BJ (cell line): ENCODE measurements at regions not wholly inside any gene's neighbourhood (a gene's known extent, or its start where the extent isn't known, plus 50 kb on each side); places are given as distances from the start of the nearest gene placed in this dataset.
"Not testable (repeated sequence)": the region's sequence is repeated elsewhere in the genome, so short reads cannot be mapped to it uniquely, and the experiment has no call there.

ENCODE experiments used
- CTCF ChIA-PET: fragments of 350-600 bp; formaldehyde crosslinking; extraction: SDS; loops from one replicate; lab custom pipeline; 2021; ENCODE audit warnings: antibody characterized with exemption, inconsistent platforms; lab: Yijun Ruan, JAX
- POLR2A ChIA-PET: fragments of 300-600 bp; sonication (Branson Sonifier 250); formaldehyde crosslinking; extraction: SDS; loops from one replicate; lab custom pipeline; 2021; ENCODE audit warnings: antibody characterized with exemption; lab: Charles Lee
- DNase-seq: peaks from one replicate; pipeline ENCODE4 v3.0.0-alpha.2; 2011; ENCODE audit warnings: low read depth
- H3K27me3 ChIP-seq: 2 replicates; pipeline ENCODE4 v1.6.0; 2011; ENCODE audit warnings: low read length; ENCODE audit not compliant: control insufficient read depth, insufficient read depth
- H3K36me3 ChIP-seq: 2 replicates; pipeline ENCODE4 v1.5.1; 2011; ENCODE audit warnings: low read length; ENCODE audit not compliant: control insufficient read depth, insufficient read depth
- H3K4me3 ChIP-seq: 2 replicates; pipeline ENCODE4 v1.5.1; 2011; ENCODE audit warnings: low read depth, mild to moderate bottlenecking, control low read depth, low read length
- CTCF ChIP-seq: IDR thresholded peaks from 2 replicates; pipeline ENCODE4 v1.5.1; 2011; ENCODE audit warnings: low read depth, mild to moderate bottlenecking, control low read depth, inconsistent platforms, low read length, moderate library complexity; ENCODE audit not compliant: insufficient read depth

GRCh38 chr13:82070416-82070815 is 1729.5 kb upstream of the SPRY2 start:
- no peak for TF ChIP-seq CTCF
- no peaks in the 10 kb centered on the region for H3K36me3 ChIP-seq
- no peak for DNase-seq
- no peaks in the 10 kb centered on the region for H3K27me3 ChIP-seq
- ChIA-PET POLR2A (no interaction called here), CTCF (no interaction called here)
- H3K4me3 ChIP-seq: no peak overlapping the region

DNA sequence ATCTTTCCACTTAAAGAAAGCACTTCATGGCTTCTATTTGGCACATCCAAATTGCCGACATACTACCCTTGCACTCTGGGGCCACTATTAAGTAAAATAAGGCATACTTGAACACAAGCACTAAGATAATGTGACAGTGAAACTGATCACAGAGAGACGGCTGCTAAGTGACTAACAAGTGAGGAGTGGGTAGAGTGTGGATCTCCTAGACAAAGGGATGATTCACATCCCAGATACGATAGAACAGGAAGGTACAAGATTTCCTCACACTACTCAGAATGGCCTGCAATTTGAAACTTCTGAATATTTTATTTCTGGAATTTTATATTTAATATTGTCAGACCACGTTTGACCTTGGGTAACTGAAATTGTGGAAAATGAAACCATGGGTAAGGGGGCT is 1721.8 kb upstream of the SPRY2 start:
- Histone ChIP-seq H3K4me3 (no peak overlapping the region), H3K36me3 (no peaks in the 10 kb centered on the region), H3K27me3 (no peaks in the 10 kb centered on the region)
- POLR2A ChIA-PET: no interaction called here
- TF ChIP-seq CTCF: no peak
- no peak for DNase-seq
- CTCF ChIA-PET: interaction anchor here (0.5 kb wide), 1 partner anchor 261 kb away, joined by 3 read pairs; no protein-coding TSS in a partner anchor

GRCh38 chr13:82058364-82058763 is 1717.4 kb upstream of the SPRY2 start:
- no peaks in the 10 kb centered on the region for H3K36me3 ChIP-seq
- TF ChIP-seq CTCF: no peak
- POLR2A ChIA-PET: no interaction called here
- CTCF ChIA-PET: interaction anchor here (0.7 kb wide), 1 partner anchor 1583 kb away, joined by 3 read pairs; no protein-coding TSS in a partner anchor
- no peak overlapping the region for H3K4me3 ChIP-seq
- no peaks in the 10 kb centered on the region for H3K27me3 ChIP-seq
- no peak for DNase-seq

DNA sequence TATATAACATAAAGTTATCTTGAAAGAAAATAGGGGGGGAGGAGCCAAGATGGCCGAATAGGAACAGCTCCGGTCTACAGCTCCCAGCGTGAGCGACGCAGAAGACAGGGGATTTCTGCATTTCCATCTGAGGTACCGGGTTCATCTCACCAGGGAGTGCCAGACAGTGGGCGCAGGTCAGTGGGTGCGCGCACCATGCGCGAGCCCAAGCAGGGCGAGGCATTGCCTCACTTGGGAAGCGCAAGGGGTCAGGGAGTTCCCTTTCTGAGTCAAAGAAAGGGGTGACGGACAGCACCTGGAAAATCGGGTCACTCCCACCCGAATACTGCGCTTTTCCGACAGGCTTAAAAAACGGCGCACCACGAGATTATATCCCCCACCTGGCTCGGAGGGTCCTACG is 1704.4 kb upstream of the SPRY2 start:
- CTCF ChIA-PET, H3K27me3 ChIP-seq, POLR2A ChIA-PET, H3K4me3 ChIP-seq, H3K36me3 ChIP-seq, DNase-seq: not testable (repeated sequence)

GRCh38 chr13:82036602-82037001 is 1695.7 kb upstream of the SPRY2 start:
- no peak for TF ChIP-seq CTCF
- no peaks in the 10 kb centered on the region for H3K36me3 ChIP-seq
- no peak overlapping the region for H3K4me3 ChIP-seq
- POLR2A ChIA-PET: no interaction called here
- no peaks in the 10 kb centered on the region for H3K27me3 ChIP-seq
- CTCF ChIA-PET: no interaction called here
- DNase-seq: no peak

DNA sequence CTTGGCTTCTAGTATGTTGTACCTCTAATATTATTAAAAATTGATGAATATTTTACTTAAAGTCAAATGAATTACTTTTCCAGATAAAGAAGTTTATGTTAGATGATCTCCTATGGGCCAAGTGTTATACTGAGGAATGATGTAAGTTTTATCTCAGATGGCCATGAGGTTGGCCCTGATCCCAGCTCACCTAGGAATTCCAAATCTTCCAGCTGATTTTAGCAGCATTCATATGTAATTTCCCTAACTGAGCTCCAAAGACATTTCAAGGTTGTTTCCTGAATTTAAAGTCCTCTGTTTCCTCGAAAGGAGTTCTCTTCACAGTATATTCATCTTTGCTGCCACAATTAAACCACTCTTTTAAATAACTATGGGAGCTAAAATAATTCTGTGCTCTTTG is 1670.4 kb upstream of the SPRY2 start:
- no peaks in the 10 kb centered on the region for H3K27me3 ChIP-seq
- H3K36me3 ChIP-seq: no peaks in the 10 kb centered on the region
- ChIA-PET CTCF (interaction anchor here (0.9 kb wide), 1 partner anchor 21 kb away, joined by 3 read pairs; no protein-coding TSS in a partner anchor), POLR2A (no interaction called here)
- DNase-seq: no peak
- H3K4me3 ChIP-seq: no peak overlapping the region
- TF ChIP-seq CTCF: no peak
